ENCODE measurements at regions not wholly inside any gene's neighbourhood (a gene's known extent, or its start where the extent isn't known, plus 50 kb on each side); places are given as distances from the start of the nearest gene placed in this dataset.

DNA sequence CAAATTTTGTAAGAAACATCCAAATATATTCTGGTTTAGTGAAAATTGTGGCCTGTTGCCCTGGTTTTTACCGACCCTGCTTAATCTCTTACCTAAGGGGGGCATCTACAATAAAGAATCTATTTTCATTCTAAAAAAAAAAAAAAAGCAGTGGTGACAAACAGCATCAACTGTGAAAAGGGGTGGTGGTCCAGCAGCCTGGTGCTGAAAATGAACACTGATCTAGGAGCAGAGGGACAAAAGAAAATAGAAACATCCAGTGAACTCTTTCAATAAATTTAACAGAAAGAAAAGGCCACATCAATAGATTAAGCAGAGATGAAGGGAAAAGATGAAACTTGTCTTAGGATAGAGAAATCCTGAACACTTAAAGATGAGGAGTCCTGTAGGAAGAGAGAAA, 348.7 kb upstream of the GRAMD2B start:
- CTCF ChIA-PET = no interaction called here
- peaks cover 0 to 45% (median 18%) of the 10 kb centered on the region in 11 donors for H3K9me3 Mint-ChIP-seq
- H3K9me3 ChIP-seq (ENCODE audit: control insufficient read depth in 2 of 3, low read length in 3 of 3) = no peaks in the 10 kb centered on the region
- no peak overlapping the region for H3K4me3 Mint-ChIP-seq
- peaks cover 0 to 2% (median 0%) of the 10 kb centered on the region in 7 donors for H3K4me1 Mint-ChIP-seq
- no peaks in the 10 kb centered on the region for H3K36me3 Mint-ChIP-seq
- no peaks in the 10 kb centered on the region for H3K4me1 ChIP-seq (ENCODE audit: control insufficient read depth in 2 of 2, insufficient read depth in 2 of 2, low read length in 2 of 2)
- no peaks in the 10 kb centered on the region for H3K27me3 ChIP-seq (ENCODE audit: control insufficient read depth in 2 of 2, insufficient read depth in 2 of 2, low read length in 2 of 2)
- DNase-seq (no peak), ATAC-seq (no peak)
- H3K27me3 Mint-ChIP-seq = no peaks in the 10 kb centered on the region
- intact Hi-C loops (cut with micrococcal nuclease) = no loop called here
- no peaks in the 10 kb centered on the region for H3K36me3 ChIP-seq (ENCODE audit: control insufficient read depth in 2 of 3, insufficient read depth in 3 of 3, low read length in 3 of 3)
- no peak overlapping the region for H3K4me3 ChIP-seq (ENCODE audit: low read length)
- no peak overlapping the region for H3K27ac Mint-ChIP-seq
- POLR2A ChIA-PET = no interaction called here
- no peak overlapping the region for H3K27ac ChIP-seq (ENCODE audit: low read depth, low read length)

GRCh38 chr5:126079266-126079665, 343.9 kb upstream of the GRAMD2B start:
- no peaks in the 10 kb centered on the region for H3K36me3 Mint-ChIP-seq
- no peaks in the 10 kb centered on the region for H3K4me1 ChIP-seq (ENCODE audit: control insufficient read depth in 2 of 2, insufficient read depth in 2 of 2, low read length in 2 of 2)
- no peak overlapping the region for H3K27ac ChIP-seq (ENCODE audit: low read depth, low read length)
- peaks cover 0 to 8% (median 2%) of the 10 kb centered on the region in 3 experiments for H3K9me3 ChIP-seq (ENCODE audit: control insufficient read depth in 2 of 3, low read length in 3 of 3)
- ChIA-PET POLR2A (no interaction called here), CTCF (no interaction called here)
- H3K27ac Mint-ChIP-seq = no peak overlapping the region
- no peak overlapping the region for H3K4me3 ChIP-seq (ENCODE audit: low read length)
- no peaks in the 10 kb centered on the region for H3K36me3 ChIP-seq (ENCODE audit: control insufficient read depth in 2 of 3, insufficient read depth in 3 of 3, low read length in 3 of 3)
- DNase-seq (no peak), ATAC-seq (peak; percentile 20)
- no peaks in the 10 kb centered on the region for H3K27me3 ChIP-seq (ENCODE audit: control insufficient read depth in 2 of 2, insufficient read depth in 2 of 2, low read length in 2 of 2)
- no peak overlapping the region for H3K4me3 Mint-ChIP-seq
- peaks cover 7 to 54% (median 21%) of the 10 kb centered on the region in 11 donors for H3K9me3 Mint-ChIP-seq
- peaks cover 0 to 6% (median 0%) of the 10 kb centered on the region in 5 donors for H3K27me3 Mint-ChIP-seq
- H3K4me1 Mint-ChIP-seq = no peaks in the 10 kb centered on the region
- intact Hi-C loops (cut with micrococcal nuclease) = no loop called here

GRCh38 chr5:126081209-126081608, 342.0 kb upstream of the GRAMD2B start:
- DNase-seq (no peak), ATAC-seq (no peak)
- peaks cover 0 to 6% (median 0%) of the 10 kb centered on the region in 5 donors for H3K27me3 Mint-ChIP-seq
- H3K9me3 ChIP-seq (ENCODE audit: control insufficient read depth in 2 of 3, low read length in 3 of 3) = peaks cover 0 to 8% (median 2%) of the 10 kb centered on the region in 3 experiments
- POLR2A ChIA-PET = no interaction called here
- H3K27ac ChIP-seq (ENCODE audit: low read depth, low read length) = no peak overlapping the region
- H3K4me1 ChIP-seq (ENCODE audit: control insufficient read depth in 2 of 2, insufficient read depth in 2 of 2, low read length in 2 of 2) = no peaks in the 10 kb centered on the region
- no peaks in the 10 kb centered on the region for H3K4me1 Mint-ChIP-seq
- no peak overlapping the region for H3K4me3 ChIP-seq (ENCODE audit: low read length)
- CTCF ChIA-PET = no interaction called here
- intact Hi-C loops (cut with micrococcal nuclease) = no loop called here
- no peak overlapping the region for H3K27ac Mint-ChIP-seq
- H3K4me3 Mint-ChIP-seq = no peak overlapping the region
- H3K9me3 Mint-ChIP-seq = peaks cover 11 to 64% (median 23%) of the 10 kb centered on the region in 11 donors
- peaks cover 0 to 6% (median 0%) of the 10 kb centered on the region in 5 donors for H3K36me3 Mint-ChIP-seq
- H3K36me3 ChIP-seq (ENCODE audit: control insufficient read depth in 2 of 3, insufficient read depth in 3 of 3, low read length in 3 of 3) = no peaks in the 10 kb centered on the region
- H3K27me3 ChIP-seq (ENCODE audit: control insufficient read depth in 2 of 2, insufficient read depth in 2 of 2, low read length in 2 of 2) = no peaks in the 10 kb centered on the region

GRCh38 chr5:126093041-126093440, 330.2 kb upstream of the GRAMD2B start:
- peaks cover 0 to 4% (median 0%) of the 10 kb centered on the region in 5 donors for H3K36me3 Mint-ChIP-seq
- Histone ChIP-seq H3K4me3 (ENCODE audit: low read length) (no peak overlapping the region), H3K27ac (ENCODE audit: low read depth, low read length) (no peak overlapping the region), H3K4me1 (ENCODE audit: control insufficient read depth in 2 of 2, insufficient read depth in 2 of 2, low read length in 2 of 2) (no peaks in the 10 kb centered on the region), H3K9me3 (ENCODE audit: control insufficient read depth in 2 of 3, low read length in 3 of 3) (no peaks in the 10 kb centered on the region), H3K36me3 (ENCODE audit: control insufficient read depth in 2 of 3, insufficient read depth in 3 of 3, low read length in 3 of 3) (no peaks in the 10 kb centered on the region), H3K27me3 (ENCODE audit: control insufficient read depth in 2 of 2, insufficient read depth in 2 of 2, low read length in 2 of 2) (no peaks in the 10 kb centered on the region)
- ChIA-PET POLR2A (no interaction called here), CTCF (no interaction called here)
- no peak overlapping the region for H3K27ac Mint-ChIP-seq
- H3K4me1 Mint-ChIP-seq = no peaks in the 10 kb centered on the region
- no peaks in the 10 kb centered on the region for H3K27me3 Mint-ChIP-seq
- ATAC-seq = no peak
- H3K9me3 Mint-ChIP-seq = peaks cover 6 to 24% (median 17%) of the 10 kb centered on the region in 11 donors
- no peak overlapping the region for H3K4me3 Mint-ChIP-seq
- no peak for DNase-seq
- intact Hi-C loops (cut with micrococcal nuclease) = no loop called here

- H3K27ac ChIP-seq (ENCODE audit: low read depth, low read length) = no peak overlapping the region
- ChIA-PET POLR2A (no interaction called here), CTCF (no interaction called here)
- no peaks in the 10 kb centered on the region for H3K4me1 ChIP-seq (ENCODE audit: control insufficient read depth in 2 of 2, insufficient read depth in 2 of 2, low read length in 2 of 2)
- Mint-ChIP-seq H3K27ac (no peak overlapping the region), H3K4me1 (no peaks in the 10 kb centered on the region), H3K36me3 (peaks cover 0 to 4% (median 0%) of the 10 kb centered on the region in 5 donors), H3K27me3 (no peaks in the 10 kb centered on the region), H3K9me3 (peaks cover 4 to 20% (median 13%) of the 10 kb centered on the region in 11 donors), H3K4me3 (no peak overlapping the region)
- H3K27me3 ChIP-seq (ENCODE audit: control insufficient read depth in 2 of 2, insufficient read depth in 2 of 2, low read length in 2 of 2) = no peaks in the 10 kb centered on the region
- DNase-seq = no peak
- no peak overlapping the region for H3K4me3 ChIP-seq (ENCODE audit: low read length)
- H3K9me3 ChIP-seq (ENCODE audit: control insufficient read depth in 2 of 3, low read length in 3 of 3) = no peaks in the 10 kb centered on the region
- ATAC-seq = no peak
- no peaks in the 10 kb centered on the region for H3K36me3 ChIP-seq (ENCODE audit: control insufficient read depth in 2 of 3, insufficient read depth in 3 of 3, low read length in 3 of 3)
- intact Hi-C loops (cut with micrococcal nuclease) = no loop called here
Observed at GRCh38 chr5:126093718-126094117, 329.5 kb upstream of the GRAMD2B start.

DNA sequence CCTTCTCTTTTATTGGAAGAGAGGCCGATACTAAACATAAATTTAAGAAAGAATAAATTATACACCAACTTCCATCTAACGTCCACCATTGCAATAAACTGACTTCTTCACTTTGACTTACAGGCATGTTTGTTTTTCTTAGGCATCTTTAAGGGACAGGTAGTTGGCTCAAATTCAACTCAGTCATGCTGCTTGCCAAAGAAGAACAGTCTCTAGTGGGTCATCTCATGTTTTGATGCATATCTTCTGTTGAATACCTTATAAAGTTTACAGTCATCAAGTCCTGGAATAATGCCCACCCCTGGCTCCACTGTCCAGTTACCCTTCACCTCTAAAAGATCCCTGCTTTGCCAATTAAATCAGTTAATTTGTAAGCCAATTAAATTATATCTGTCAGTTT, 328.2 kb upstream of the GRAMD2B start:
- POLR2A ChIA-PET = no interaction called here
- DNase-seq = no peak

GRCh38 chr5:126096442-126097006, 326.7 kb upstream of the GRAMD2B start:
- no peaks in the 10 kb centered on the region for H3K4me1 Mint-ChIP-seq
- DNase-seq = no peak
- CTCF ChIA-PET = no interaction called here

More for the DNA sequence above, 328.2 kb upstream of the GRAMD2B start:
- Mint-ChIP-seq H3K27ac (no peak overlapping the region), H3K27me3 (no peaks in the 10 kb centered on the region), H3K4me1 (no peaks in the 10 kb centered on the region), H3K4me3 (no peak overlapping the region), H3K9me3 (peaks cover 0 to 14% (median 6%) of the 10 kb centered on the region in 11 donors), H3K36me3 (peaks cover 0 to under 1% (median 0%) of the 10 kb centered on the region in 5 donors)
- no peak for ATAC-seq
- Histone ChIP-seq H3K9me3 (ENCODE audit: control insufficient read depth in 2 of 3, low read length in 3 of 3) (no peaks in the 10 kb centered on the region), H3K4me3 (ENCODE audit: low read length) (no peak overlapping the region), H3K27me3 (ENCODE audit: control insufficient read depth in 2 of 2, insufficient read depth in 2 of 2, low read length in 2 of 2) (no peaks in the 10 kb centered on the region), H3K27ac (ENCODE audit: low read depth, low read length) (no peak overlapping the region), H3K36me3 (ENCODE audit: control insufficient read depth in 2 of 3, insufficient read depth in 3 of 3, low read length in 3 of 3) (no peaks in the 10 kb centered on the region), H3K4me1 (ENCODE audit: control insufficient read depth in 2 of 2, insufficient read depth in 2 of 2, low read length in 2 of 2) (no peaks in the 10 kb centered on the region)
- CTCF ChIA-PET = no interaction called here
- intact Hi-C loops (cut with micrococcal nuclease) = no loop called here

More at GRCh38 chr5:126096442-126097006, 326.7 kb upstream of the GRAMD2B start:
- Histone ChIP-seq H3K9me3 (ENCODE audit: control insufficient read depth in 2 of 3, low read length in 3 of 3) (no peaks in the 10 kb centered on the region), H3K4me3 (ENCODE audit: low read length) (no peak overlapping the region), H3K27me3 (ENCODE audit: control insufficient read depth in 2 of 2, insufficient read depth in 2 of 2, low read length in 2 of 2) (no peaks in the 10 kb centered on the region), H3K36me3 (ENCODE audit: control insufficient read depth in 2 of 3, insufficient read depth in 3 of 3, low read length in 3 of 3) (no peaks in the 10 kb centered on the region), H3K4me1 (ENCODE audit: control insufficient read depth in 2 of 2, insufficient read depth in 2 of 2, low read length in 2 of 2) (no peaks in the 10 kb centered on the region), H3K27ac (ENCODE audit: low read depth, low read length) (no peak overlapping the region)
- peaks cover 0 to 18% (median 5%) of the 10 kb centered on the region in 11 donors for H3K9me3 Mint-ChIP-seq
- H3K36me3 Mint-ChIP-seq = peaks cover 0 to 3% (median 0%) of the 10 kb centered on the region in 5 donors
- no peaks in the 10 kb centered on the region for H3K27me3 Mint-ChIP-seq
- no peak for ATAC-seq
- intact Hi-C loops (cut with micrococcal nuclease) = no loop called here
- no peak overlapping the region for H3K27ac Mint-ChIP-seq
- POLR2A ChIA-PET = no interaction called here
- H3K4me3 Mint-ChIP-seq = no peak overlapping the region

All from naive thymus-derived CD4-positive, alpha-beta T cell (primary cell).